K562 (cell line): ENCODE measurements at regions not wholly inside any gene's neighbourhood (a gene's known extent, or its start where the extent isn't known, plus 50 kb on each side); places are given as distances from the start of the nearest gene placed in this dataset.

Experiments used
- CBX3 ChIP-seq, 2 experiments: IDR thresholded peaks; 1 replicate in 1 of 2; 2 replicates in 1 of 2; pipeline ENCODE4 v1.6.1; 2012; ENCODE audit warnings: inconsistent platforms in 2 of 2, low read length in 2 of 2, borderline replicate concordance in 1 of 2, control low read depth in 1 of 2
- HDGF ChIP-seq: fragments of 450-650 bp; IDR thresholded peaks from 2 replicates; pipeline ENCODE4 v1.6.1; 2016
- NCOA4 ChIP-seq: fragments of 450-650 bp; IDR thresholded peaks from 2 replicates; pipeline ENCODE4 v1.6.1; 2018; ENCODE audit warnings: mild to moderate bottlenecking; ENCODE audit not compliant: partially characterized antibody
- NR3C1 ChIP-seq: sonication (generic); formaldehyde crosslinking; IDR thresholded peaks from 2 replicates; pipeline ENCODE4 v1.8.1; 2022; ENCODE audit warnings: missing genetic modification reagents
- ZNF3 ChIP-seq: fragments of 250-450 bp; sonication (Bioruptor Pico); IDR thresholded peaks from 2 replicates; pipeline ENCODE4 v1.5.0; 2021; ENCODE audit warnings: mild to moderate bottlenecking, moderate library complexity
- ZNF407 ChIP-seq: fragments of 450-650 bp; IDR thresholded peaks from 2 replicates; pipeline ENCODE4 v1.6.1; 2016; ENCODE audit warnings: low read depth

DNA sequence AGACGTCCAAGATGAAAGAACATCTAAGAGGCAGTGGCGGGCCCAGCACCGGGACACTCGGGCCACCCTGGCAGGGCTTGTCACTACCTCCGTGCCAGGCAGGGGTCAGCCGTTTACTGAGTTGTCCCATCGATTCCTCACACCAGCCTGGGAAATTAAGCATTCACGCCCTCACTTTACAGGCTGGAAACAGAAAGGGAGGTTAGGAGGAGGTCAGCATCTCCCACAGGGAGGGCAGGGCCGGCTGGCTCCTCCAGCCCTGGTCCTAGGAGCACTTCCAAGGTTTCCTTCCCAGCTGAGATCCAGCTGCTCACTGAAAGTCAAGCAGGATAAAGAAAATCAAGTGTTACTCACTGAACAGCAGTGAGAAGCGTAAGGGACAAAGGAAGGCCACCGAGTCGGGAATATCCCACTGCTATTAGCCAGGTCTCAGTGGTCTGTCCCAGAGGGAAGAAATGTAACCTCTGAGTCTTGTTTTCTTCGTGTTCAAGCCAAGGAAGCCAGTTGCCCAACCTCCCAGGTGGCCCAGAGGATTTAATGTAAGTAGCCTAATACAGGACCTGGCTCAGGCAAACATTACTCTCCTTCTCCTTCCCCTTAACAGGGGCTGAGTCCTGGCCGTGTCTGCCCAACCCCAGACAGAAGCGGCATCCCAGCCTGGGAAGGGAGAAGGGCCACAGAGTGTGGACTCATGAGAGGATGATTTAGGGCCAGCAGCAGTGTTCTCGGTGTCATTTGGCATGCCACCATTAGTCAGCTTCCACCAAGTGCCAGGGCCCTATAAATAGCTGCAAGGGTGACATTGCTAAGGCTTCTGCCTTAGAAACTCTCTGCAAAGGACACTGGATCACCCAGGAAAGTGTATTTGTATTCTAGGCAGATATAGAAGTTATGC lies 203.1 kb upstream of the GALNT2 start (continued):
- TF ChIP-seq ZNF407 (no peak), HDGF (no peak), NR3C1 (CRISPR knock-in tag) (no peak), ZNF3 (CRISPR knock-in tag) (no peak), NCOA4 (no peak), CBX3 (IDR thresholded peaks at IDR 0.05; ENCODE audit: borderline replicate concordance in 1 of 2, low read length in 2 of 2) (no peak)
- TF ChIP-seq, all 486 proteins: peak for 0
